Activated CD4-positive, alpha-beta T cell treated with anti-CD3 and anti-CD28 coated beads, Interleukin-2, amount 50 U/mL, for 48 hours (primary cell): ENCODE measurements at regions not wholly inside any gene's neighbourhood (a gene's known extent, or its start where the extent isn't known, plus 50 kb on each side); places are given as distances from the start of the nearest gene placed in this dataset.

Experiments used
- DNase-seq, 2 experiments: peaks; one replicate each; pipeline ENCODE4 v3.0.0-alpha.2; 2020

DNA sequence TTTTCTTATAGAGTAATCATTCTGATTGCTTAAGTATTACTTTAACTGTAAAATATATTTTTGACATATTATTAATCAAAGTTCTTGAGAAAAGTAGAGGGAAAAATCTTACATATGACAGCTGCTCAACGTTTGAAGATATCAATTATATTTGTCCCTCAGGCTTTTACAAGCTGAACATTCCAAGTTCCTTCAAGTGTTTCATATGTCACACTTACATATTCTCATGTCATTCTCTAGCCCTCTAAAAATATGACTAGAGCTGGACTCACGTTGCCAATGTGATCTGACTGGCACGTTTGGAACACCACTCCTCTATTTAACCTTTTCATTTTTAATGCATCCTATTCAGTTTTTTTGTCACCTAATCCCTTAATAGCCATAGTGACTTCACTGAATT is 492.9 kb downstream of the PCDH18 start:
- DNase-seq: no peak

DNA sequence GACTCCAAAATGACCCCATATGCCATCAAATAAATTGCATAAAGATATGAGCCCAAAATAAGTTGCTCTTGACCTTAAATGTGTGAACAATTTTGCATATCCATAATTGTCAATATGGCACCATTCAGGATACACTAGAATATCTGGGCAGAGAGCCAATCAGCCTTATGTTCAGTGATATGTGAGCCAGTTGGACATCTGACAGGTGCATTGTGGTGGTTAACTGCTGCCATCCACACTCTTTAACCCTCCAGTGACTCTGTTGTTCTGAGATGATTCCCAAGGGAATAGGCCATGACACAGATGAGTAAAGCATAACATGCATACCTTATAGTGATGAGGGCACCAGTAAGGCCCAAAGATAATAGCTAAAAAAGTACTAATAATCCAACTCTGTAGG is 500.1 kb downstream of the PCDH18 start:
- DNase-seq: no peak

DNA sequence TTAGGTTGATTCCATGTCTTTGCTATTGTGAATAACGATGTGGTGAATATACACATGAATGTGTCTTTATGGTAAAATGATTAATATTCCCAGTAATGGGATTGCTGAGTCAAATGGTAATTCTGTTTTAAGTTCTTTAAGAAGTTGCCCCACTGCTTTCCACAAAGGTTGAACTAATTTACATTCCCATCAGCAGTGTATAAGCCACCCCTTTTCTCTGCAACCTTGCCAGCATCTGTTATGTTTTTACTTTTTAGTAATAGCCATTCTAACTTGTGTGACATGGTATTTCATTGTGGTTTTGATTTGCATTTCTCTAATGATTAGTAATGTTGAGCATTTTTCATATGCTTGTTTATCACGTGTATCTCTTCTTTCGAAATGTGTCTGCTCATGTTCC is 503.3 kb downstream of the PCDH18 start:
- DNase-seq: no peak

DNA sequence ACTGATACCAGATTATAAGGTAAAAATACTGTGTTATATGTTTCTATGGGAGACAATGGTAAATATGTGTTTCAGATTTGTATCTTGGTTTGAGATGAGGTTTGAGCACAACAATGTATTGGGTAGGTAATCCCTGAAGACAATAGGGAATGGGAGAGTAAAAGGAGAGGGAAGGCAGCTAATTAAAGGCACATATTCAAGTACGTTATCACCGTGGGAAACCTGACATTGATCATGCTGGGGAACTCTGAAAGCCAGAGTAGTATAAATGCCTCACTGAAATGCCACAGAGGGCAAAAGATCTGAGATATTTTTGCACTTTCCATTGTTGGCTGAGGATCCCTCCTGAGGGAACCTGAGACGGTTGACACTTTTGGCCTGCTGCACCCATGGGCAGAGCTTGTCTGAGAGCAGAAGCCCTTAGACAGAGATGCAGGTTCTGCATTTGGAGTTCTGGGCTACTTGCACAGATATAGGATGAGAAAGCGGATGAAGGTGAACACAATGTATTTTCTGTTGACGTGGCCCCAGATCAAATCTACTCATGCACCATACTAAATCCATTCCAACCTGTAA is 506.7 kb downstream of the PCDH18 start:
- no peak for DNase-seq

DNA sequence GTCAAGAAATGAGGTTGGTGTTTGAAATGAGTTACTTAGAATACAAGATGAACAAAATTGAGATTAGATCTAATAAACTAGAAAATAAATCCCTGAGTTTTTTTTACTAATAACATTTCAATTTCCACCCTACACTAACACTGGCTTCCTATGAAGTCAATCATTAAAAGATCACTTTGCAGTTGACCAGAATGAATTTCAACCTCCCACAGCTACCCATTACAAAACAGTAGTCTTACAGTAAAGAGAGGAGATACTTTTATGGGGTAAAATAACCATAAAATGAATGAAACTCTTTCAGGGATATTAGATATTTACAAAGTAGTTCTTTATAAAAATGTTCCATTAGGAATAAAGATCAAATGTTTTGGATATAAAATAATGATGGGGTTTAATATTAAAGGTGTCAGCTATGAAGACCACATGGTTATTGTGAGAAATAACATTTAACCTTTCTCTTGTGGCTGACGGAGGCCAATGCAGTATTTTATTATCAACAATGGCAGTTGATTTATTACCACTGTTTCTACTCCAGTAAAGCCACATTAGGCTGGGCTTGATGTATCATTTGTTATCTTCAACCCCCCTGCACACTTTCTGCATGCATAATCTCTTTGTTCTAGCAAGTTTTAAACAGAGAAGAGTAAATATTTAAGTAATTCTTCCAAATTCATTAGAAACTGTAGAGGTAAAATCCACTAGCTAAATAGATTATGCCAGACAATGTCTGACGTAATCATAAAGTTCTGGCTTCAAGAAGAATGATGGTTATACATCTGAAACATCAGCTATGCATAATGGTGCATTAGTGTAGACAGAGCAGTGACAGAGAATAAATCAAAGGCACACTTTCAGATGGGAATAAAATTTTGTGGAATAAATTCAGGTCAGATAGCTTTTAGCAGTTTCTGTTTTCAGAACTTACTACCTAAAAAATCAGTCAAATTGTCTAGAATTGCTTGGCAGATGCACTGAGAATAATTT is 516.6 kb downstream of the PCDH18 start:
- no peak for DNase-seq

DNA sequence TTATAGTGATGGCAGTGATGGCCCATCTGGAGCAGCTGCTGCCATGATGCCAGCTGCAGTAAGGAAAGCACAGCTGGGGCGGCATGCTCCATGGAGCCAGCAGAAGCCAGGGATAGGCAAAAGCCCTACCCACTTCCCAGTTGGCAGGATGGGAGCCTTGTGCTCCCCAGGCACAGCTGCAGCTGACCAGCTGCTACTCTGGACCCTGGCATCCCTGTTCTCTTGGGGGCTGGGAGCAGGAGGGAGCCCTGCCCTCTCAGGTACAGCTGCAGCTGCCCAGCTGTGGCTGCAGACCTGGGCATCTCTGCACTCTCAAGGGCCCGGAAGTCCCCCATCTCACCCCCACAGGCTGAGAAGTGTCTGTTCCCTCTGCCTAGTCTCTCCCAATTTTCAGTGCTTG is 531.9 kb downstream of the PCDH18 start:
- no peak for DNase-seq

DNA sequence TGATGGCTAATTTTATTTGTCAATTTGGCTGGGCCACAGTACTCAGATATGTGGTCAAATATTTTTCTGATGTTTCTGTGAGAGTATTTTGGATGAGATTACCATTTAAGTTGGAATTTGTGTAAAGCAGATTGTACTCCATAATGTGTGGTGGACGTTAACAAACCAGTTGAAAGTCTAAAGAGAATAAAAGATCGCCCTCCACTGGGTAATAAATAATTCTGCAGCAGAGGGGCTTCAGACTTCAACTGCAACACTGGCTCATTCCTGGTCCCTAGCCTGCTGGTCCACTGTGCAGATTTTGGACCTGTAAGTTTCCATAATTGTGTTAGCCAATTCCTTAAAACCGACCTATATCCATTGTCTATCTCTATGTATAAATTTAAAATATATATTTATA is 540.3 kb downstream of the PCDH18 start:
- DNase-seq: no peak

DNA sequence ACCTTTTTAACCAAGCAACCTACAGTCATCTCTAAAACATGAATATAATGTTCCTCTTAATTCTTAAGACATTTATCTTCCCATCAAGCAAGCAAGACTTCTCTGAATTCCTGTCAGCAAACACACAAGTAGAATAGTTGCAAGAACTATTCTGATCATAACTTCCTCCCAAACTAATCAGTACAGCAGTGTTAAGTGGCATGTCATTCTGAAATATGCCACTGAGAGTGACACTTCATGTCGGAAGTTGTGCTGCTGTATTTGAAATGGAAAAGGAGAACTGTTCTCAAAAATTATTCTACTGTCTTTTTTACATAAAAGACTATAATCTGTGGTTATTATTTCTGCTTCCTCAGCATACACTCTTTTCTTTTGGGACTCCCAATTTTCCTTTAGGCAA is 546.6 kb downstream of the PCDH18 start:
- no peak for DNase-seq

DNA sequence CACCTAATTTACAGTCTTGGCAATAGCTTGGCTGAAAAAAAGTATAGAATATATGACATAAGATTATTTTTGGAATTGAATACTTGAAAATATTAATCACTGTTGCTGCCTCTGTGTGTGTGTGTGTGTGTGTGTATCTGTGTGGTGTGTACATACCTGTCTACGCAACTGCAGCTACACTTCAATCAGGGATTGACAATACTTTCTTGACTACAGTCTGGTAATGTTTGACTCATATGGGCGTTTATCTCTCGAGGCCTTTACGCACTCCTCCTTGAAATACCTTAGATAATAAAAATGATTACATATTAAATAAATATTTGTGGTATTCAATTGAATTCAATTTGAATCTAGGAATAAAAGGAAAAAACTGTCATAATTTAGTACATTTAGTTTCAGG is 565.2 kb downstream of the PCDH18 start:
- DNase-seq: no peak

DNA sequence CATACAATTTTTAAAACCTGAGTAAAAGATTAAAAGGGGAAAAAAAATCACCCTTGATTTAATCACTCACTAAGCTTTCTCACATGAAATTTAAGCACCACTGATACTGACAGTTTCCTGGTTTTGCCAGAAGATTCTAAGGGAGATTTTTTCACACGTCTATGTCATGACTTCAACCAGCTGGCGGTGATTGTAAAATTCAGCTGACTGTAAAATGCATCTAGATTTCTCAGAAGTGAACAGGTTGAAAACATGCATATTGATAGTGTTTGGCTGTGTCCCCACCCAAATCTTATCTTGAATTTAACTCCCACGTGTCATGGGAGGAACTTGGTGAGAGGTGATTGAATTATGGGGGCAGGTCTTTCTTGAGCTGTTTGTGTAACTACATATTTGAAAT is 566.8 kb downstream of the PCDH18 start:
- no peak for DNase-seq

DNA sequence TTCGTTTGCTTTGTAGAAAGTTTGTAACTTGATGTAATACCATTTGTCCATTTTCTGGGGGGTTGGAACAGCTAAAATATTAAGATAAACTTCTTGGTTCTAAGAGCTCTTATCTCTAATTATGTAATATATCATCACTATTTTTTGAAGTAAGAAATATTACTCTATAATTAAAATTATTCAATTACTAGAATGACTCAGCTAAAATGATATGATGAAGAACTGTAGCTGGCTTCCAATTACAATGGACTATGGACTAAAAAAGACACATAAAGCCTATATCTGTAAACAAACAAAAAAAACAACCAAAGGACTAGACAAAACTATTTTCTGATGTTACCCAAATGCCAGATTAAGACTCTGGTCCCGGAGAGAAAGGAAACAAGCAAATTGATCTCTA is 569.4 kb downstream of the PCDH18 start:
- DNase-seq: no peak

DNA sequence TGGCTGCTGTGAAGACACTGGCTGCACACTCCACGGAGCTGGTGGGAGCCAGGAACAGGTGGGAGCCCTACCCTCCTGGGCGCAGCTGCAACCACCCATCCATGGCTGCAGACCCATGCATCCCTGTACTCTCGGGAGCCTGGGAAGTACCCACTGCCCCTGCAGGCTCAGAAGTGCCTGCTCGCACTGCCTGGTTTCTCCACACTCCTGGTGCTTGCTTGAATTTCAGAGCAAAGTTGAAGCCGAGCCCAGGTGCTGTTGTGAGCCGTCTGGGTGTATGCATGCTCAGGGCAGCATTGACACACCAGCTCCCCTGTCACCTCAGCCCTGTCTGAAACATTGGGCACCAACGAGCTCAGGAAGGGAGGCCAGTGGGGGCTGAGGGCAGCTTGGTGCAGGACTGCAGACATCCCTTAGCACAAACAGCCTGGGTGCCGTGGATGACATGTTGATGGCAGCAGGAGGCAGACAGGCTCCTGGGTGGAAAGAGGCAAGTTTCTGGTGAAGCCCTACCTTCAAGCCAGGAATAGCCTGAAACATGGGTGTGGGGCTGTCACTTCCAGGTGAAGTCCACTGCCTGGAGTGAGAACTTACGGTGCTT is 585.9 kb downstream of the PCDH18 start:
- DNase-seq: no peak

DNA sequence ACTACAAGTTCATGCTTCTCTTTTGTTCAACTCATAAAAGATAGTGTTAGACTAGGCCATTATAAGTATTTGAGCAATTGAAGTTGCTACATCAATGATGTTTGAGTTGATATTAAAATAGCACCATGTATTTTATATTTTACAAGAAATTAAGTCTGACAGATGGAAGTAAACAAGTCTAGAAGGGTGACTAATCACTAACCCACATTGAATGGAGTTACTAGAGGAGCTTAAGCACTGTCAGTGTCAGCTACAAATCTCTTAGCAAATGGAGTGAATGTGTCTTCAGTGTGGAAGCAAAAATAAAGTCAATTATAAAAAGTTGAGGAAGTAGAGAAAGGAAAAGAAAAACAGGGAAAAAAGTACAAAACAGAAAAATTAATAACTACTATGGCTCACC is 592.5 kb downstream of the PCDH18 start:
- no peak for DNase-seq

DNA sequence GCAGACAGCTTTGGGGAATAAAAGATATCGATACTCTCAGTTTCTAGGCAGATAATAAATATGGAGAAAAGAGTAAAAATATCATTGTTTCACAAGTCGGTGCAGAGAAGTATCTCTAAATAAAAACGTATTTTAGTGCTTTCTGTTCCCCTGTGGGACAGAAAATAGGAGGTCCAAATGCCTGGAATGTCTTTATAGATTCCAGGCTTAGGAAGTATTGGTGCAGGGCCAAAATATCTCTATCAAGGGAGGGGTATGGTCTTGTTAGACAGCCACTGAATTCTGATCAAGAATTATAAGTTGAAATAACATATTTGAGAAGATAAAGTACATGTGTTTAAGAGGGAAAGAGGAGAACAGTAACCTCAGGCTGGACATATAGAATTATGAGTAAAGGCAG is 596.4 kb downstream of the PCDH18 start:
- DNase-seq: no peak

DNA sequence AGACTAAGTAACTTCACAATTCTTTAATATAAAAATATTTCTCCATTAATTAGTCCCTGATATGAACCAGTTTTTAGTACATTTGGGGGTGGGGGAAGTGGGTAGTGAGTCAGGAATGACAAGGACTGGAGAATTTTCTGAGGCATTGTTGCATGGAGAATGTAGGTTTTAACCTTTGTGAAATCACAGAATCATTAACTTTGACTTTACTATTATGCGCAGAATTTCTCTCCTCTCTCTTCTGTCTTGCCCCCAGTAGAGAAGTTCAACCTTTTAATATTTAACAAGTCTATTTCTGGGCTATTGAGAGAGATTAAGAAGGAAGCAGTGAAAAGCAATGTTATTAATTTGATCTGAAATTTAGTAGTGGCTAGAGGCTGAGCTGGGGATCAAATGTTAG is 597.0 kb downstream of the PCDH18 start:
- DNase-seq: no peak

DNA sequence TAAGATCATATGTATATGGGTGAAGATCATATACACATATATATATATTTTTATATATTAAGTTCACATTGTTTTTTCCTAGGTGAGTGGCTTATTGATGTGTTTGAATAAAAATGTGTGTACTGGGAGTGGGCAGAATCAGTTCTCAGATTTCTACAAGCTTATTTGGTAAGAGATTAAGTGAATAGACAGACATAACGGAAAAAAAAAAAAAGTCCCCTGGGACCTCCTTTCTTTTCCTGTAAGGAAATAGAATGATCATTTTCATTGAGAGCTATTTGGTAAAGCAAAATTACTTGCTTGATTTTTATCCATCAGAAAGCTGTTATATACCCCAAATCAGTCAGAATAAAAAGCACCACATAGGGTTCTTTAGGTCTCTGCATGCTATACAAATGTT is 597.7 kb downstream of the PCDH18 start:
- DNase-seq: no peak

DNA sequence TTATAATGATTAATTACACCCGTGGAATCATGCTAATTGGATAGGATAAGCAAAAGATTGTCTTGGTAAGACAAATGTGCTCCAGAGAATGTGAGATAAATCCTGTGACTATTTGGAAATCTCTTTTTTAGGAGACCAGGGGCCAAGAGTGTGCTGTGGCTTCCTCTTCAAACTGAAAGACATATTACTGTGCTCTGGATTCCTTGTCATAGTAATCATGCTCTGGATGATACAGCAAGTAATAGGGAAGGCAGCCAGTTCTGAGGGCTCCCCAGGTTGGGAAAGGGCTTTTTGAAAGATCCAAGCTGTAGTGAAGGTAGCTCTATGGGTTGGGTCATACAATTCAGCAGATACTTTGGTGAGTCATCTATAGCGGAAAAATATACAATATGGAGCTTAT is 600.5 kb downstream of the PCDH18 start:
- DNase-seq: no peak

DNA sequence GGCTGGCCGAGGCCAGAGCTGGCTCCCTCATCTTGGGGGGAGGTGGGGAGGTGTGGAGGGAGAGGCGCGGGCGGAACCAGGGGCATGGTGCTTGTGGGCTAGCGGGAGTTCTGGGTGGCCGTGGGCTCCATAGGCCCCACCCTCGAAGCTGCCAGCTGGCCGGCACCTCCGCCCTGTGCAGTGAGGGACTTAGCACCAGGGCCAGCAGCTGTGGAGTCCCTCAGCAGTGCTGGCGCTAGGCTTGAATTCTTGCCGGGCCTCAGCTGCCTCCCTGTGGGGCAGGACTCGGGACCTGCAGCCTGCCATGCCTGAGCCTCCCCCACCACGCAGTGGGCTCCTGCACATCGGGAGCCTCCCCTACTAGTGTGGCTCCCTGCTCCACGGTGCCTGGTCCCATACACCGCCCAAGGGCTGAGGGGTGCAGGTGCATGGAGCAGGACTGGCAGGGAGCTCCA is 603.3 kb downstream of the PCDH18 start:
- no peak for DNase-seq

DNA sequence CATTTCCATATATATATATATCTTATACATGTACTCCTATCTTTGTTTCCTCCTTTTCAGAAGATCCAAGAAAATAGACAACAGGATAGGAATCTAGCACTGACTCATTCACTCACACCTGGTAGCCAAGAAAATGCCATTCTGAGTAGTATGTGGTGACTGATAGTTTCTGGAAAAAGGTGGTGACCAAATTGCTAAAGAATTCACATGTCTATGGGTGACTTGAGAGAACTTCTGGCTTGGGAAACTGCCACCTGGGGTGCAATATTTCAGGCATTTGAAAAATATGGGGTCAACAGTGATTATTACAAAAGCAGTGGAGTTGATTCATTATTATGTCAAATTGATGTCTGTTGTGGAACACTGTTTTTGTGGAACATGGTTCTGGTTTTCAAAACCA is 605.1 kb downstream of the PCDH18 start:
- DNase-seq: no peak

DNA sequence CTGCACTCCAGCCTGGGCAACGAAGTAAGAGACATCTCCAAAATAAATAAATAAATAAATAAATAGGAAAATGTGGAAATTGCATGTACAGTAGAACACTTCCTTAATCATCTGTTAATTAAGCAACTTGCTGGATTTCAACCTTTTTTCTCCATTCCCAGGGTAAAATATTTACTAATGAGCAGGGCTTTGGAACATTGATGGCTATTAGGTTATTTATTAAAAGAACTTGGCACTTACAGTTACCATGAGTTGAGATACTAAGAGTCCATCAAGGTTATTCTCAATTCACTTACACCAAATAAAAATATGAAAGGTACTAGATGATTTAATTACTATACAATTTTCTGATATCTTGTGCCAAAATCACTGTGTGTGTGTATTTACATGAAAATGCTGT is 607.1 kb downstream of the PCDH18 start:
- no peak for DNase-seq

DNA sequence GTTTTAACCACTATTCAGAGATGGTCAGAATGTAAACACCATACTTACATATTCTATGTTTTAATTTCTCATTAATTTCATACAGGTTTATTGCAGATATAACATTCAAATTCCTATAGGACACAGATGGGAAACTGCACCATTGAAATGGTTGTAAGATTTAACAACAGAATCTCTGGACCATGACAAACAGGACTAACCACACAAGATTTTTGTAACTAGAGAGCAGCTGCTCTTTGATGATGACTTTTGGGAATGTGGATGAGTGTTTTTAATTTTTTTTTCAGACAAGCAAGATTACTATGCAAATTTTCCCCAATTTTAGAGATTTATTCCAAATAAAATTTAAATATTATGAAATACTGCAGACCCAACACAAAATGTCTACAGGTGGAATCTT is 610.2 kb downstream of the PCDH18 start:
- no peak for DNase-seq

DNA sequence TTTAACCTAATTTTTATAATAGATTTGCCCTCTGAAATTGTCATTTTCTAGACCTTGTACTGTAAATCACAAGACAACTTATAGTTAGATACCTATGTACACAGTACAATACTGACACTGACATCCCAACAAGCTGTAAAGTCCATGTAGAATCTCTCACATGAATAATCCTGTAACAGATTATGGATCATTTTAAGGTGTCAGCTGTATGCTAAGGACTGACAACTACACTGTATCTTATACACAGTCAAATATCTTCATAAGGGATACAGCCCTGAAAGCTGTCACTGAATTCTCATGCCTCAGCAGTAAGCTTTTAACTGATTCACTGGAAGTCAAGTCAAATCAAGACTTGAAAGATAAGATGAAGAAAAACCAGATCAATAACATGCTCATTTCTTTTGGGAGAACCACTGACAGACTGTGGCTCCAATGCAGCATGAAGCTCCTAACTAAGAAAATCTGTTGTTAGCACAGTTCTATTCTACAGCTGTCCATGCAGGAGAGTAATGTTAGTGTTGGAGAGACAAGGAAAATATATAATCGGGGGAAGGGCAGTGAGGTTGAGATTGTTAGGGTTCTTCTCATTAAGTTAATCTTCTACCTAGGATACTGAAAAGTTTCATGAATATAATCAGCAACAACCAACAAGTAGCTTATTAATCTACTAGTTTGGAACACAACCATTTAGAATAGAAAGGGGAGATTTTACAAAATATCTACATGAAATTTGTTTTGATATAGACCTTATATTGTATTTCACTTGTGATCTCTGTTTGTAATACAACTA is 612.0 kb downstream of the PCDH18 start:
- DNase-seq: no peak

DNA sequence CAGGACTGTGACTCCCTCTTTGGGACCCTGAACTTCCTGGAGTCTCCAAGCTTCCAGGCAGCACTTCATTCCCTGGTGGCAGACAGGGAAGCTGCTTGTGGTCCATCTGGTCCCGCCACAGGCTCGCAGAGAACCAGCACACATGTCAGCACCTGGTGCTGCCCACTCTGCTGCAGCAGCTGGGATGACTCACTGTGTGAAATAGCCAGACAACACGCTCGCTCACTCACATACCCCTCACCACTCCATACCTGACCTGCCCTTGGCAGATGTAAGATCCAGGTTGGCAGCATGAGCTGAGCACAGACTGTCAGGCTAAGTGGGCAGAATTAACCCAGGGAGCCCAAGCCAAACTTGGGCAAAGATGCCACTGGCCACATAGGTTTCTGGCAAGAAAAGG is 613.5 kb downstream of the PCDH18 start:
- no peak for DNase-seq
